Peyer's patch (tissue), 4 donors: ENCODE measurements at regions not wholly inside any gene's neighbourhood (a gene's known extent, or its start where the extent isn't known, plus 50 kb on each side); places are given as distances from the start of the nearest gene placed in this dataset.

Experiments
- POLR2A ChIP-seq, 2 donors: fragments of 450-650 bp; IDR thresholded peaks; one replicate each; pipeline ENCODE4 v1.5.1; 2017; ENCODE audit warnings: antibody characterized with exemption in 2 of 2, mild to moderate bottlenecking in 2 of 2, moderate library complexity in 2 of 2
- TF ChIP-seq, protein P1 (sequence below), 6 experiments: fragments of 450-650 bp in 4 of 6; fragments of 200-600 bp in 2 of 6; sonication (generic) in 1 of 6; IDR thresholded peaks; one replicate each; pipeline ENCODE4 v1.5.1; 2017 to 2019; ENCODE audit warnings: antibody characterized with exemption in 6 of 6, mild to moderate bottlenecking in 3 of 6, moderate library complexity in 1 of 6

DNA sequence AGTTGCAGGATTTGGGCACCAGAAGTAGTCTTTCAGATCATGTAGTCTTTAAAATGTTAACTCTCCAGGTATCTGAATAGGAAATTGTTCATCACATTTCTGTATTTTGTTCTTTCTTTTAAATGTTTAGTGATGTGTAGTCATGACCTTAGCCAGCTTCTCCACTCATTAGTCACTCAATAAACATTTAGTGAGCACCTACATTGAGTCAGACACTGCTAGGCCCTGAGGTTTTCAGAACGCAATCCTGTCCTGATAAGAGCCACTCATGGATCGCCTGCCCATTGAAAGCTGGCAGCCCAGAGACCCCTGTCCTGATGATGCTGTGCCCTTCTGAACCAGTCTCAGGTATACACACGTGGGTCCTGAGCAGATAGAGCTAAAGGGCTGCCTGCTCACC, 163.4 kb upstream of the HEY2 start:
- TF ChIP-seq, protein P1, sequence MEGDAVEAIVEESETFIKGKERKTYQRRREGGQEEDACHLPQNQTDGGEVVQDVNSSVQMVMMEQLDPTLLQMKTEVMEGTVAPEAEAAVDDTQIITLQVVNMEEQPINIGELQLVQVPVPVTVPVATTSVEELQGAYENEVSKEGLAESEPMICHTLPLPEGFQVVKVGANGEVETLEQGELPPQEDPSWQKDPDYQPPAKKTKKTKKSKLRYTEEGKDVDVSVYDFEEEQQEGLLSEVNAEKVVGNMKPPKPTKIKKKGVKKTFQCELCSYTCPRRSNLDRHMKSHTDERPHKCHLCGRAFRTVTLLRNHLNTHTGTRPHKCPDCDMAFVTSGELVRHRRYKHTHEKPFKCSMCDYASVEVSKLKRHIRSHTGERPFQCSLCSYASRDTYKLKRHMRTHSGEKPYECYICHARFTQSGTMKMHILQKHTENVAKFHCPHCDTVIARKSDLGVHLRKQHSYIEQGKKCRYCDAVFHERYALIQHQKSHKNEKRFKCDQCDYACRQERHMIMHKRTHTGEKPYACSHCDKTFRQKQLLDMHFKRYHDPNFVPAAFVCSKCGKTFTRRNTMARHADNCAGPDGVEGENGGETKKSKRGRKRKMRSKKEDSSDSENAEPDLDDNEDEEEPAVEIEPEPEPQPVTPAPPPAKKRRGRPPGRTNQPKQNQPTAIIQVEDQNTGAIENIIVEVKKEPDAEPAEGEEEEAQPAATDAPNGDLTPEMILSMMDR (IDR thresholded peaks at IDR 0.05) = no peak
- no peak for TF ChIP-seq POLR2A (IDR thresholded peaks at IDR 0.05)
